OCI-LY7 (cell line): ENCODE measurements at regions not wholly inside any gene's neighbourhood (a gene's known extent, or its start where the extent isn't known, plus 50 kb on each side); places are given as distances from the start of the nearest gene placed in this dataset.
"Not testable (repeated sequence)": the region's sequence is repeated elsewhere in the genome, so short reads cannot be mapped to it uniquely, and the experiment has no call there.

ENCODE experiments used
- BruUV-seq: library from RNA; stranded (reverse); fragments of 400-500 nt; replicated peaks from 2 replicates; lab custom pipeline; 2021; lab: Mats Ljungman, UMichigan
- CTCF ChIA-PET: fragments of 300-600 bp; sonication (Branson Sonifier 250); formaldehyde crosslinking; loops from one replicate; lab custom pipeline; 2022; ENCODE audit warnings: antibody characterized with exemption; ENCODE audit not compliant: unreplicated experiment; lab: Charles Lee
- POLR2A ChIA-PET: fragments of 300-600 bp; sonication (Branson Sonifier 250); formaldehyde crosslinking; loops from one replicate; lab custom pipeline; 2022; ENCODE audit warnings: antibody characterized with exemption; lab: Charles Lee
- DNase-seq: peaks from one replicate; pipeline ENCODE4 v3.0.0-alpha.2; 2015; ENCODE audit warnings: low spot score
- H2AFZ ChIP-seq: fragments of 200-600 bp; sonication (generic), shearing (Covaris generic); 2 replicates; pipeline ENCODE4 v1.6.1; 2014; ENCODE audit warnings: mild to moderate bottlenecking, antibody characterized with exemption, low read length, moderate library complexity
- H3K27ac ChIP-seq: fragments of 200-600 bp; sonication (generic); 2 replicates; pipeline ENCODE4 v1.5.1; 2014; ENCODE audit warnings: mixed run types, low read depth, mild to moderate bottlenecking, moderate library complexity, low read length, inconsistent platforms; ENCODE audit not compliant: poor library complexity, severe bottlenecking
- H3K36me3 ChIP-seq: fragments of 200-600 bp; sonication (generic); 2 replicates; pipeline ENCODE4 v1.6.1; 2014; ENCODE audit warnings: mild to moderate bottlenecking, antibody characterized with exemption, low read length, moderate library complexity, mixed read lengths; ENCODE audit not compliant: insufficient read depth
- H3K4me1 ChIP-seq: fragments of 200-600 bp; sonication (generic); 2 replicates; pipeline ENCODE4 v1.5.1; 2014; ENCODE audit warnings: mild to moderate bottlenecking, low read length; ENCODE audit not compliant: insufficient read depth, poor library complexity, severe bottlenecking
- H3K4me2 ChIP-seq: fragments of 200-600 bp; sonication (generic); 2 replicates; pipeline ENCODE4 v1.6.1; 2014; ENCODE audit warnings: mild to moderate bottlenecking, low read length
- H3K4me3 ChIP-seq: fragments of 200-600 bp; sonication (generic); 2 replicates; pipeline ENCODE4 v1.5.1; 2014; ENCODE audit warnings: mild to moderate bottlenecking, low read depth, low read length; ENCODE audit not compliant: poor library complexity, severe bottlenecking
- H3K79me2 ChIP-seq: fragments of 200-600 bp; sonication (generic); 2 replicates; pipeline ENCODE4 v1.6.1; 2016; ENCODE audit warnings: low read depth, mild to moderate bottlenecking, low read length, moderate library complexity, mixed read lengths; ENCODE audit not compliant: insufficient read depth
- H3K9me2 ChIP-seq: fragments of 200-600 bp; sonication (generic); 2 replicates; pipeline ENCODE4 v1.6.1; 2016; ENCODE audit warnings: mild to moderate bottlenecking, low read length, mixed read lengths; ENCODE audit not compliant: insufficient read depth
- H3K9me3 ChIP-seq: fragments of 200-600 bp; sonication (generic); 2 replicates; pipeline ENCODE4 v1.6.1; 2014; ENCODE audit warnings: mild to moderate bottlenecking, mixed run types, low read length, mixed read lengths
- H4K20me1 ChIP-seq: fragments of 200-600 bp; sonication (generic); 2 replicates; pipeline ENCODE4 v1.6.1; 2014; ENCODE audit warnings: mild to moderate bottlenecking, antibody characterized with exemption, low read length, moderate library complexity, mixed read lengths; ENCODE audit not compliant: insufficient read depth
- CTCF ChIP-seq: fragments of 200-600 bp; sonication (generic); conservative IDR thresholded peaks from 2 replicates; pipeline ENCODE4 v1.5.1; 2014; ENCODE audit warnings: mild to moderate bottlenecking, antibody characterized with exemption, low read length, moderate library complexity, mixed read lengths
- EZH2phosphoT487 ChIP-seq: fragments of 200-600 bp; sonication (generic); IDR thresholded peaks from 2 replicates; pipeline ENCODE4 v1.6.1; 2018; ENCODE audit warnings: low read depth, borderline replicate concordance, mild to moderate bottlenecking, mixed run types, antibody characterized with exemption, low read length, moderate library complexity, mixed read lengths
- intact Hi-C: fragments of 100-400 bp; cut with micrococcal nuclease; formaldehyde crosslinking; loops from one replicate; pipeline ENCODE4 v1.10.0; 2022; ENCODE audit not compliant: unreplicated experiment

DNA sequence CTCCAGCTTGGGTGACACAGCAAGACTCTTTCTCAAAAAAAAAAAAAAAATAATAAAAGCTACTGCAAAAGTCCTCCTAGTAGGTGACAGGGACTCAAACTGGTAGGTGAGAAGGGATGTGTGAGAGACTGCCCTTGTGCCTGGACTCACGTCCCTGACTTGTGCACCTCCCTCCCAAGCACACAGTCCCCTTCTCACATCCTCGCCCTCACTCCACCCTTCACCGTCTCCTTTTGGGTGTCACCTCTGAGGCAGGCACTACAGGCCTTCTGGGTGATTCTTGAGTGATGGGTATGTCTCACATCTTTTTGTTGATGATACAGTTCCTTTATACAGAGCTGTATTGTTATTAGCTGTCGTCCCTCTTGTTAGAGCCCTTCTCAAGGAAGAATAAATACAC, 170.5 kb downstream of the TM9SF2 start:
- no peaks in the 10 kb centered on the region for H3K4me1 ChIP-seq
- ChIA-PET CTCF (no interaction called here), POLR2A (interaction anchor here (1.3 kb wide), 1 partner anchor 38 kb away, joined by 3 read pairs; no protein-coding TSS in a partner anchor)
- no TSS peak for BruUV-seq
- H2AFZ ChIP-seq, result no peak overlapping the region
- no peak for TF ChIP-seq EZH2phosphoT487
- TF ChIP-seq CTCF, result no peak
- H3K79me2 ChIP-seq, result no peaks in the 10 kb centered on the region
- intact Hi-C loops, result no loop called here
- H3K36me3 ChIP-seq, result no peaks in the 10 kb centered on the region
- no peak overlapping the region for H3K27ac ChIP-seq
- no peaks in the 10 kb centered on the region for H3K9me2 ChIP-seq
- H3K4me3 ChIP-seq, result no peak overlapping the region
- no peak overlapping the region for H3K4me2 ChIP-seq
- DNase-seq, result no peak
- no peaks in the 10 kb centered on the region for H3K9me3 ChIP-seq
- H4K20me1 ChIP-seq, result no peaks in the 10 kb centered on the region

DNA sequence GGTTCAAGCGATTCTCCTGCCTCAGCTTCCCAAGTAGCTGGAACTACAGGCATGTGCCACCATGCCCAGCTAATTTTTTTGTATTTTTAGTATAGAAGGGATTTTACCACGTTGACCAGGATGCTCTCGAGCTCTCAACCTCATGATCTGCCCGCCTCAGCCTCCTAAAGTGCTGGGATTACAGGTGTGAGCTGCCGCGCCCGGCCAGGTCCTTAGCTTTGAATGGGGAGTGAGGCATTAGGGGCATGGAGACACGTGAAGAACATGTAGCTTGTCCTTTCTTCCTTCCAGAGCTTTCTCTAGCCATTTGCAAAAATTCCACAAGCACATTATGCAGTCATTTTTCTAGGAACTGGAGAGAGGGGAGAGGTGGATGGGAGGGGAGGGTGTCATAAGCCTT, 167.8 kb downstream of the TM9SF2 start:
- H3K9me2 ChIP-seq, H4K20me1 ChIP-seq, H3K4me3 ChIP-seq, H3K9me3 ChIP-seq, H3K36me3 ChIP-seq, H2AFZ ChIP-seq, intact Hi-C loops, H3K4me2 ChIP-seq, POLR2A ChIA-PET, BruUV-seq, H3K79me2 ChIP-seq, H3K4me1 ChIP-seq, DNase-seq, H3K27ac ChIP-seq: not testable (repeated sequence)
- CTCF ChIA-PET, result interaction anchor here (0.6 kb wide), 1 partner anchor 179 kb away, joined by 10 read pairs; no protein-coding TSS in a partner anchor

DNA sequence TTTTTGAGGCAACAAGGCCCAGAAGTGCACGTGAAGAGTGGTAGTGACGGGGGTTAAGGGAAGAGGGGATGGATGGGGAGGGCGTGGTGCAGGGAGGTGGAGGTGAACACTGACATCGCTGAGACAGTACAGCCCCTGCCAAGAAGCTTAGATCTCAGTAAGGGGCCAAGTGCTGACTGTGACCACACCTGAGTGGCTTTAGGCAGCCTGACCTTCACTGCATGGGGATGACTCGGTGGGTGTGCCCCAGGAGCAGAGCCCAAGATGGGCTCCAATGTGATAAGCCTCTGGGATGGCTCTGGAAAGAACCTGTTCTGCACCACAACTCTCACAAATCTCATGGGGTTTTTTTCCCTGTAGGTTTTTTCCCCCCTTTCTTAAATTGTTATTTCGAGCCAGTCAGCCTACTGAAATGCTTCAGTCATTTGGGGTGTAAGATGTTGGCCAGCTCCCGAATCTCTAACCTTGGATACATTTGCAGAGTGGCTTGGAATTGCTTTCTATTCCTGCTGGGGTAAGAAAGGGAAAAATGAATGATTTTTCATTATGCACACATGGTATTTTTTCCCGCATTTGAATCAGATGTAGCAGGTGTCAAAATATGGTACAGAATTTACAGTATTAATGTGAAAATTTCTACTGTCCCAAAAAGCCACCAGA, 165.0 kb downstream of the TM9SF2 start:
- Histone ChIP-seq H3K9me2 (no peaks in the 10 kb centered on the region), H3K36me3 (no peaks in the 10 kb centered on the region), H3K9me3 (no peaks in the 10 kb centered on the region), H3K4me2 (no peak overlapping the region), H3K4me1 (no peaks in the 10 kb centered on the region), H4K20me1 (no peaks in the 10 kb centered on the region), H3K27ac (no peak overlapping the region), H3K4me3 (no peak overlapping the region), H2AFZ (no peak overlapping the region), H3K79me2 (no peaks in the 10 kb centered on the region)
- no peak for DNase-seq
- BruUV-seq, result no TSS peak
- ChIA-PET POLR2A (no interaction called here), CTCF (no interaction called here)
- TF ChIP-seq EZH2phosphoT487, result no peak
- TF ChIP-seq CTCF, result no peak
- intact Hi-C loops, result no loop called here
